ENCODE measurements at regions not wholly inside any gene's neighbourhood (a gene's known extent, or its start where the extent isn't known, plus 50 kb on each side); places are given as distances from the start of the nearest gene placed in this dataset.

DNA sequence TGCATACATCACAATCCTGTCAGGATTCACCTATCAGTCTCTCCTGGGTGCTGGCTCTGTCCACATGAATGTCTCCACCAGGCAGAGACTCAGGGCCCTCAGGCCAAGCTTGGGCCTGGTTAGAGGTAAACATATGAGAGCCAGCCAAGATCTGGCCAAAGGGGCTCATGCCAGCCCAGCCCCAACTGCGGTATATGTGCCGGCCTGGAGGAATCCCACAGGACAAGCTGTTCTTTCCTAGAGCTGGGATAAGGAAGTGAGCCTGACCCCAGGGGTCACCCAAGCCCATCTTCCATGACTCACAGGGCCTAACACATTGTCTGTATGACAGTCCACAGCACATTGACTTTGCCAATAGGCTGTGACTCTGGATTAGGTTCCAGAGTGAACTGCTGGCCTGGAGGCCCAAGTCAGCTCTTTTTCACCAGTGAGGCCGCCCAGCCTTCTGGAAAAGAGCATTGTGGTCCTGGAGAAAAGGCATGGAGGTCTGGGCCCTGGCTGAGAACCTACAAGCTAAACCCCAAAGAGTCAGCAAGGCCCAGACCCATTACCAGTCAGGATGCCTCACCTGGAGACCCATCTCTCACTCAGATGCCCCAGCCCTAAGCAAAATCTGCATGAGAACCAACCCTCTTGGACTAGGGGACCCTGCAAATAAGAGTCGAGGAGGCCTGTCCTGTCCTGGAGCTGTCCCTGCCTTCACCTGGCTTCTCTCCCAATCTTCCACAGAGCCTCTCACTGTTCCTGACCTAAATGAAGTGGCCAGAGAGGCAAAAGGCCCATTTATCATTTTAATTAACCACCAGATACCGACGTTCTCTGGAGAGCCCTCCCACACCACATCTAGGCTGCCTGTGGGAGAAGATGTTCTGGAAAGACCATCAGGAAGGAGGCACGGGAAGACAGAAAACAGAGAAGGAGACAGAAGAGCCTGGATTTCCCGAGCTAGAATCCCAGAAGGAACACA, 120.9 kb upstream of the PKDCC start:
- DNase-seq: no peak

DNA sequence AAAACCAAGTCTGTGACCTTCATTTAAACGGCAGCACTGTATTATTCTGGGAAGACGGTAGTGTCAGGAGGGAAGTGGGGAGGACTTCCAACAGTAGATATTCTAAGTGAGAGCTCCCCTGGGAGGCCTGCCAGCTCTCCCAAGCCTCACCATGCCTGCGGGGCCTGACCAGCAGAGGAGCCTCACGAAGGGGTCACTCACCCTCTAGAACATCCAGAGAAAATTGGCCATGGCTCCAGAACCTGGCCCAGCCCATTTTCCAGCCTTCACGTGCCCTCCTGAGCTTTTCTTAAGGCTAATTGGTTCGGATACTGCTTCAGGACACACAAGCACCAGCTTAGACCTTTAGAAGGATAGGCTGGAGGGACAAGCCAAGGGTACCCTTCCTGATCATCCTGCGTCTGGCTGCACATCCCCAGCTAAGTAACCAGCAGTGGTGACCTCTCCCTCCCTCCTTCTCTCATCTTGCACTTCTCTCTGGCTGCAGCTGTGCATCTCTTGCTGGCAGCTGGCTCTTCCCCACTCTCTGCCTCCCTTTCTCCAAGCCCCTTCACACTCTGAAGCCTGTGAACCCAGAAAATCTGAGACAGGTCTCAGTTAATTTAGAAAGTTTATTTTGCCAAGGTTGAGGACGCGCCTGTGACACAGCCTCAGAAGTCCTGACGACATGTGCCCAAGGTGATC, 120.1 kb upstream of the PKDCC start:
- DNase-seq: no peak

DNA sequence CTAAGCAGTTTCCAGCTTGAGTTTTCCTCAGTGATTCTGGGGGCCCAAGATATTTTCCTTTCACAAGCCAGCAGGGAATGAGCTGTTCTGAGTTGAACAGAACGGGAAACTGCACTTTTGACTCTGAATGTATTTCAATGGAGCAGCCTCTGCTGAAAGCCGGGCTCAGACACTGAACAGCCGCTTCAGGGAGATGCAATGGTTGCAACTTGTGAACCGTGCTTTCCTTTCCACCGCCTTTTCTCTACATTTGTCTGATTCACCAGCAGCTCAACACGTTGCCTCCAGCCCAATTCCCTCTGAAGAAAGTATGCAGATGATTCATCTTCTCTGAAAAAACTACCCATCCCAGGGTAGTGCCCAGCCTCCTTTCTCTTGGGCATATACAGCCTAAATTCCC, 119.3 kb upstream of the PKDCC start:
- DNase-seq: no peak

DNA sequence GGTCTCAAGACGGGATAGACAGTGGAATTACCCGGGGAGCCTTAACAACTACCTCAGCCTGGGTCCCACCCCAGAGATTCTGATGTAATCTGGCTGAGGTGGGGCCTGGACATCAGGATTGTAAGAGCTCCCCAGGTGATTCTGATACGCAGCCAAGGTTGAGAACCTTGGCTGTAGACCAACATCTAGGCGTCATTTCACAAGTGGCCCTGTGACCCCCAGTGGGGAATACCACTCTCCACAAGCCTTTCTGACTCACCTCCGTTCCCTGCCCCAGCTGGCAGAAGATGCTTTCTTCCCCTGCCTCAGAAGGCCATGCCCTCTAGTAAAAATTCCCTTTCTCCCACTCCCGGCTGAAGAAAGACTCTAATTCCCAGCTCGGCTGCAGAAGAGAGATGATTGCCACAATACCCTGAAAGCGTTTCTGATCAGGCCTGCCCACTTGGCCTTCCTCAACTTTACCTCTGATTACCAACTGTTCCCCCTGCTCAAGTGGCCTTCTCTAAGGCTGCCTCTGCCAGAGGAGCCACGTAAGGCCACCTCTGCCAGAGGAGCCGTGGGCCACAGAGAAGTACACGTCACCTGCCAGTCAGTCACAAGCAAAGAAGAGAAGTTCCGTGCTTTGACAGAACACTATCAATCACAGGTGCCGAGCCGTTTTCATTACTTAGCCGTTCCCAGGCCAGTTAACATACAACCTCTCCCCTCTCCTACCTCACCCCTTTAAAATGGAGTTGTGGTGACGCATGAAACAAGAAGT, 116.8 kb upstream of the PKDCC start:
- DNase-seq: no peak

DNA sequence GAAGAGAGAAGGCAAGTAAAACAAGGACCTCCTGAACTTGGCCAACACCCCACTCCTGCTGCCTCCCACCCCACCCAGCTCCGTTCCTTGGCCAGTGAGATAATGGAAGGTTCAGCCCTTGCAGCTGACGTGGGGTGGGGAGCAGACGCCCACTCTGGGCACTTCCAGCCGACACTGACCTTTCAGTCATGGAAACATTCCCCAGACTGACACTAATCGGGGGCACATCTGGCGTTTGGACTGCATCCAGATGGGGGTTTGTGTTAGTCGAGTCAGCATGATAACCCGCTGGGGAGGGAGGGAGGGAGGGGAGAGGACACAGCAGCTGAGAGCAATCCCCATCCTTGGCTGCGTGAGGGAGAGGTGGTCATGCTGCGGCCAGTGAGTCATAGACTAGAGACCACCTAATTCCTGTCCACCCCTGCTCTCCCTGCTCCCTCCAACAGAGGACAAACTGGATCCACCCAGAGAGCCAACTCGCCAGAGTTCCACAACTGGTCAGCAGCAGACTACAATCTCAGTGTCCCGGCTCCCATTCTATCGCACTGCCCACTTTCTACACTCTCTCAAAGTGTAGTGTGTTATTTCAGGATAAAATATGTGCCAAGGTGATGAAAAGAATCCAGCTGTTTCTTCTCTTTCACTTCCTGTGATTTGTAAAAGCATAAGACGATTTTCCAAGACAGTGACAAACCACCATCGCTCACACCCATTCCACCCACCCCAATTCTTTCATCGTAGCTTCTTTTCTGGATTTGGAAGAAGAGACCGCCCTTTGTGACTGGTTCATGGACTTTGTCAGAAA, 115.4 kb upstream of the PKDCC start:
- DNase-seq: no peak

DNA sequence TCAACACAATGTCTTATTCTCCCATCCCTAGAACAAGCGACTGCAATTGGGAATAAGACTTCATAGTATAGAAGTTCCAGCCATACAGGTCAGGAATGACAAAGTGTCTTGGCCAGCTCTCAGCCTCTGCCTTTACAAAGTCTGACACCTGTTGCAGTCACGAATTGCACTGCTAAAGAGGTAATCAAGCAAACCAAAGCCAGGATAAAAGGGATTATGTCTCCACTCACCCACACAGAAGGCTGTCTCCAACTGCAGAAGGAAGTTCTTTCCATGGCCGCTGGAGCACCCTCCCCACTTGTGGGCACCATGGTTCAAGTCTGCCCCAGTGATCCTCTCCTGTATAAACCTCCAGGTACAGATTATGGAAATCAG, 114.8 kb upstream of the PKDCC start:
- DNase-seq: no peak

DNA sequence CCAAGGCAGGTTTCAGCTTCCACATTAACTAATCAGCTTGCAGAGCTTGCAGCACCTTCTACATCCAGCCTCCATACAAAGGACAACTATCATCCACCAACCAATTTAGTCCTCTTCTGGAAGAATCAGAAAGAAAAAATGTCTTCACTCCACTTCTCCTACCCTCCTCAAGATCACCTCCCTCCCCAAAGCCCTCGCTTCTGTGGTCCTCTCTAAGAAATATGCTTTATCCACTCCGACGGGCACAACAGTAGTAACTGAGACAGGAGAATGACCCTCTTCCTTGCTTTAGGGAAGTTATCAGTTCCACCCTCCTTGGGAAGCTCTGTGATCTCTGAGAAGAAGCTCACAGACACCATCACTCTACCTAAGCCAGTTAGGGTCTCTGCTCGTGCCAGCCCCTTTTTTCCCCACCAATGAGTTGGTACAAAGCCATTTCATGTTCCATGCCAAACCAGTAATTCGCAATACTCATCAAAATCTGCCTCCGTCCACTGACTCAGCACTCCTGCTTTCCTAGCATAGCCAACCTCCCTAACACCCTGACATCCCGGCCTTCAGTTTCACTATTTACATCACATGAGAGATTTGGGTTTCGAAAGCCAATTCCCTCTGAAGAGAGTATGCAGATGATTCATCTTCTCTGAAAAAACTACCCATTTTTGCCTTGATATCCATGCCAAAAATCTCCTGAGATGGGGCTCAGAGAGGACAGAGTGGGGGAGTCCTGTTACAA, 114.1 kb upstream of the PKDCC start:
- DNase-seq: no peak

DNA sequence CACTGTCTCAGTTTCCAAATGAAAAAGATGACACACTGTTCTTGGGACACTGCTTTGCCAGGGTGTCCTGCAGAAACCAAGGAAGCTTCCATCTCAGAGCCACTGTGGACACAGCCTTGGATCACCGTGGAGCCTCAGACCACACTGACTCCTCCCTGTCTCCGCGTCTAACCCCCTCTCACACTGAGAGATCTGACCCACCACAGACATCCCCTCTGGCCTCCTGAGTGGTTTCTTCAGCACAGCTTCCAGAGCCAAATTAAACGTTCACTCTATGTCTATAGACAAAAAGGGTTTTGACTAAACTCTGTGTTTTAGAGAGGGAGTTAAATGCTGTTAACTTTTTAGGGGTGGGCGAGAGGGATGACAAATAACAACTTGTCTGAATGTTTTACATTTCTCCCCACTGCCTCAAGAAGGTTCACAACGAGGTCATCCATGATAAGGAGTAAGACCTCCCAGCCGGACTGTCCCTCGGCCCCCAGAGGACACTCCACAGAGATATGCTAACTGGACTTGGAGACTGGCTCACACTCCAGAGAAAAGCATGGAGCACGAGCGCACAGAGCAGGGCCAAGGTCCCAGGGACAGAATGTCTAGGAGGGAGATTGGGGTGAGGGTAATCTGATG, 113.4 kb upstream of the PKDCC start:
- no peak for DNase-seq

DNA sequence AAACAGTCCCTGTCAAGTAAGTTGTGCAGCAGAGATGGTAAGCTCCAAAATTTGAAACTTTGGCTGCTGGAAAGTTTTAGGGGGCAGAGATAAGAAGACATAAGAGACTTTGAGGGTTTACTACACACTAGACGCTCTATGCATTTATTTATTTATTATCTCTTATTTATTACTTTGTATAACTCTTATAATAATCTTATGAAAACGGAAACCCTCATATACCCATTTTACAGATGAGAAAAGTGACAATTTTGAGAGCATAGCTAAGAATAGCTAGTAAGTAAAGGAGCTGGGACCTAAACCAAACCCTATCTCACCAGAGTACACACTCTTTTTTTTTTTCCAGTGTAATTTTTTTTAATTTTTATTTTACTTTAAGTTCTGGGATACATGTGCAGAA, 112.8 kb upstream of the PKDCC start:
- DNase-seq: no peak

DNA sequence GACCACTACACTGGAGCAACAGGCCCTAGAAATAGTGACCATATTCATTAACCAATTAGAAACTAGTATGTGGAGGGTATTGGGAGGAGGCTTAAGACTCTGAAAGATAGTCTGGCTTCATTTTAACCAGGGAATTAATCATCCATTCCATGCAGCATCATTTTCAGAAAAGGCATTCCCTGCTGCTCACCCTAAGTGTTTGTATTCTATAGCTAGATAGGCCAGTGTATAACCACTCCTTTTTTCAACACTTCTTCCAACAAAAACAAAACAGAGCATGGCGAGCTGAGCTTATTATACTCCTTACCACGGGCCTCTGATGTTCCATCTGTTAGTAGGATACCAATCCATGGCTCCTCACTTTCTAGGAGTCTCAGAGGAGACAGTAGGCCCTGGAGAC, 112.0 kb upstream of the PKDCC start:
- no peak for DNase-seq

DNA sequence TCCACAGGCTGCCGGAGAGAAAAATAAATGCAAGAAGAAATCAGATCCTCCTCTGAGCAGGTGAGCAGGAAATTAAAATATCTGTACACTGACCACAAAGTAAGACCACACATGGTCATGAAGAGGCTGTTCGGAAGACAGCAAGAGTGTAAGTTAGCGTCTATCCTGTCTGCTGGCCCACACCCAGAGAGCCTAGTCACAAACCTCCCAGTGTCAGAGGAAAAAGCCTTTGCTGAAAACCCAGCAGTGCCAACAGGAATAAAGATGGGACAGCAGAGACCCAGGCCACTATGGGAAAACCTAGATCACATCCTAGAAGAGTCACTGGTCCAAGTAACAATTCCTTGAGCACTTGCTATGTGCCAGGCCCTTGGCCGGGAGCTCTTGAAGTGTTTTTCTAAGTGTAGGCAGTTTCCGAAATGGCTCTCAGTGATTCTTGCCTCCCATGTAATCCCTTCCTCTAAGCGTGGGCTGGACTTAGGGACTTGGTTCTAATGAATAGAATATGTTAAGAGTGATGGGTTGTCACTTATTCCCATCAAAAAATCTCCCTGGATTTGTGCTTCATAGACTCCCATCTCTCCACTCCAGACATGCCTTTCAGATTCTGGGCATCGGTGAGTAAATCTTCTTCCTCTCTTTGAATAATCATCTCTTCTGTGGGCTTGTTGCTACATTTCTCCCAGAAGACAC, 110.9 kb upstream of the PKDCC start:
- DNase-seq: no peak

DNA sequence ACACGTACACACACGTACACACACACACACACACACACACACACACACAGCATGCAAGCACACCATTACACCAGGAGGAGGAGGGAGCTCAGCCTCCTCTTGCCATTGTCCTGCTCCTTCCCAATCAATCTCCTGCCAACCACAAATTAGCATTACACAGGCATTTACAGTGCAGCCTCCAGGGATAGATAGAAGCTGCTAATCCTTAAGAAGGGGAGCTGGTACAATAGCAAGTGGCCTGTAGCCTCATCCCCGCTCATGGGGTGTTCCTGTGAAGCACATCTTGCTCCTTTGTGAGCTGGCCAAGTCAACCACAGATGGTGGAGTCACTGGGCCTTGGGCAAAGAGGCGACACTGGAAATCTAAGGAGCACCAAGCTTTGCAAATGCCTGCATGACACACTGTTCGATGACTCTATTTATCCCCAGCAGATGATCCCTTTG, 110.3 kb upstream of the PKDCC start:
- no peak for DNase-seq

DNA sequence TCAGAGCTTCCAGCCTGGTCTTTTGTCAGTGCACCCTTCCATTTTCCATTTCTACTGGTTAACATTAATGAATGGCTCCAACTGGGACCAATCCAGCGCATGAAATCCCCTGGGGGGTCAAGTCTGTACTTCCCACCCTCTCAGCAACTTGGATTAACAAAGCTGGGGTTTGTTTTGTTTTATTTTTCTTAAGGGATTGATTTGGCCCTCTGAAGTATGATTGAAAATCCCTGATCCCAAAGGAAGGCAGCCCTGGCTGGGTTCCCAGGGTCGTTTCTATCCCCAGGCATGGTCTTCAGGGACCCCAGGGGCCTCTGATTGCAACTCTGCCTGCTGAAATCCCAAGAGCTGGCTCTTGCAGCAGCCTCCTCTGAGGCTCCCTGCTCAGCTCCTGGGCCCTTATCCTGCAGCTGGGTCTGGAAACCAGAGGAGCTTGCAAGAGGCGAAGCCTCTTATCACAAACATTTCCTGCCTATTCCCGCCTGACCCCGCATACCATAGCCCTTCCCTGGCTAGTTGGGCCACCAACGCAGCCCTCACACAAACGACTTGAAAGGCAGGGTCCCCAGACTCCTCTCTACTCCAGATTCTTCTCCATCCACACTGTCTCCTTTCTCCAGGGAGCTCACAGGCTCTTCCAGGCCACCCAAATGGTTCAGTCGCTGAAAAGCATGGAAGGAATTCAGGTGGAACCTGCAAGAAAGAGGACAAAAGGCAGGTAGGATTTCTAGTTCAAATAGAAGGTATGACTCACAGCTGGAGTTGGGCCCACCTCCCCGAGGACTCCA, 109.7 kb upstream of the PKDCC start:
- DNase-seq: no peak

DNA sequence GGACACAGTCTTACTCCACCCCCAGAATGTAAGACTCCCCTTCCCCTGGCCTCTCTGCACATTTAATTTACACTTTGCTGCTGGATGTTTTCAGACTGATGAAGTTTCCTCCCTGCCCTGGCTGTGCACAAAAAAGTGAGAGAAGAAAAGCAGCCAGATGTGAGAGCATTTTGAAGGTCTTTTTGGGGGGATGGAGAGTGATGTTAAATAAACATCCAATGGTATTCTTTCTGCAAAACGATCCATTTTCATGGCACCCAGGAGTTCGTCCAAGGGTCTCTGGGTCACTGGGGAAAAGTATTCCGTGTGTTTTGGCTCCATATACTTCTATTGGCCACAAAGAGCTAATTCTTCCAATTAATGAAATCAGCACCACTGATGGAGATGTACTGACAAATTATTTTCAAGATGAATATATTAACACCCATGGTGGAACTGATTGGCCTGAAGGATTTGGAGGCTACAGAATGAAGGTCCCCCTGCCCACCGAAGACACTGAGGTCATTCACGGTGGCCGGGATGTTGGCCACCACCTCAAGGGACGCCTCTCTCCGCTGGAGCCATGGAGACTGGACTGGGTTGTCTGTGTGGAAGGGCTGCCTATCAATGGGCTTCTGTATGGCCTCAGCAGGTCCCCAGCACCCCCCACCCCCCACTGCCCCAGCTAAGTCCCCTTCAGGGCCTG, 107.6 kb upstream of the PKDCC start:
- no peak for DNase-seq

DNA sequence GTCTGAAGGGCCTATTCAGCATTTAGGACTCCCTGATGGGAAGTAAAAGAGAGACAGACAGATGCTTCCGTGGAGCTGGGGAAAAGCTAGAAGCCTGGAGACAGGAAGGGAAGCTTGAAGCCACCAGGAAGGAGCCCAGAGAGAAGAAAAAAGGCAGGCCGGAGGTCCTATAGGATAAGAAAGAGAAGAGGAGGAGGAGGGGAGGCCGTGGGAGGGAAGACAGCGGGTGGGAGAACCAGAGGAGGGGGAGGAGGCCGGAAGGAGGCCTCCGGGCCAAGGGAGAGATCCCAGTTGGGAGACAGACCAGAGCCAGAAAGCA, 107.1 kb upstream of the PKDCC start:
- DNase-seq: no peak

DNA sequence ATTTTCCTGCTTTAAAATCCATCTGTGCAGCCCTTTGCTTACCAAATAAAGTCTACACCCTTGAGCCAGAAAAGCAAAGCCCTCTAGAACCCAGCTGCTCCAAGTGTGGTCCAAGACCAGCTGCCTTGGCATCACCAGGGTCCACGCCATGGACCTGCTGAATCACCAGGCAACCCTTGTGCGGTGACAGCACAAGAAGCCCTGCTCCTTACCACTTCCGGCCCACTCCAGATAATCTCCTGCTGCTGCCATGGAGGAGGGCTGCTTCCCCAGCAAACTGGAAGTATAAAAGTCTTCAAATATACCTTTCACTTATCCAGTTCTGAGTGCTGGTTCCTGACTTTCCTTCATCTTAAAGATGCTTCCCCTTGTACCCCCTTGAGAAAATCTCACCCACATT, 106.0 kb upstream of the PKDCC start:
- DNase-seq: no peak

DNA sequence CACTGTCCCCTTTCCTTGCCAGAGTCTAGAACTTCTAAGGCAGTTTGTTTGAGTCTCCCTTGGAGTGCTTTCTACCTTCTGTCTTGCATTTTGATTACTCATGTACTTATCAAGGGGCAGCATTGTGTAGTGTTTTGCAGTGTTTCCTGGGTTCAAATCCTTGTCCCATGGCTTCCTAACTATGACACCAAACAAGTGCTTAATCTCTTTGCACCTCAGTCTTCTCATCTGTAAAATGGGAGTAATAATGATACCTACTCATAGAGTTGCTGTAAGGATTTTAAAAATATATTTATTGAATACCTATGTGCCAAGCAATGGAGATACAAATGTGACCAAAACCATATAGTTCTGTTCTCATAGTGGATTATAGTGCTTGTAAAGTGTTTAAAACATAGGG, 105.5 kb upstream of the PKDCC start:
- DNase-seq: no peak

DNA sequence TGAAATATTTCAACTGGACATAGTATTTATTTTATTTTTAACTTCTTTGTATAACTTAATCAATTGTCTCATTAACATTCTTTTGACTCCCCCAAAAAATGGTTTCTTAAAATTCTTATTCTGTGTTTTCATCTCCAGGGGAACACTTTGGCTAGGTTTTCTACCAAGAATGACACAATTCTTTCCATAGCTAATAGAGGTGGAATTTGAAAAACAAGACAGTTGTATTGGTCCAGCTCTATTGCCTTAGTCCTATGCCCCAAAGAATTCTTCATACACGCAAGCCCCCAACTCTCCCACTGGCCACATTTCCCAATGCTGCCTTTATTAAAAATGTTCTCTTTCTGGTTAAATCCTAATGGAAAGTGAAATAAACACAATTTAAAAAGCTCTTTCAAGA, 104.7 kb upstream of the PKDCC start:
- no peak for DNase-seq

DNA sequence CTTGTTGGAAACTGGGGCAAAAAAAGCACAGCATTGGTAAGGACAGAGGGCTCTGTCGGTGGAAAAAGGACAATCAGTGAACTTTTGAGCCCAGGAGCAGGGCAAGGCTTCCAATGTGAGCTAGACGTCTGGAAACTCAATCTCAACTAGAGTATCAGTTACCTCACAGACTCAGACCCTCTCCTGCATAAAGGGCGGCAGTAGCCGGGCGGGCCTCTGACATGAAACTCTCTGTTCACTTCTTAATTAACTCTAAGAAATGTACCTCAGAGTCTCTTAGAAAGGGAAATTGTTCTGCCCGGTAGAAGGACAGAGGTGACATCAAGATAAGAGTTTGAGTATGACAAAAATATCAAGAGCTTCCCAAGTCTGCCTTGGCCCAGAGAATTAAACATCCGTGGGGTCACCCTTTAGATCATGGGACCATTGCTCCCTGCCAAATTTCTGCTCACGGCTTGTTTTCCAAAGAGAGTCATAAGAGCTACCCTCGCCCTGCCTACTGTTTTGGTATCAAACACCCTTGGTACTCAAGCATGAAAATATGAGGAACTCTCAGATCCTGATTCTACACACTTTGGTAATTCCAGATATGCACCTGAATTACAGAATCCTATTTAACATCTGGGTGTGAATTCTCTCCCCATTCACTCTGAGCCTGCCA, 103.5 kb upstream of the PKDCC start:
- DNase-seq: no peak

All from activated gamma-delta T cell treated with Interleukin-2 at 50 U/mL for 16 hours (primary cell).